Neural cell (in vitro differentiated cells): ENCODE measurements at regions not wholly inside any gene's neighbourhood (a gene's known extent, or its start where the extent isn't known, plus 50 kb on each side); places are given as distances from the start of the nearest gene placed in this dataset.

Experiments used
- H2AFZ ChIP-seq: fragments of 200-600, 300-800 bp; sonication (generic), shearing (Covaris generic); 2 replicates; pipeline ENCODE4 v1.6.0; 2014; ENCODE audit warnings: low read depth, mild to moderate bottlenecking, antibody characterized with exemption, low read length, moderate library complexity
- H3F3A ChIP-seq: fragments of 200-600 bp; shearing (Covaris generic); 2 replicates; pipeline ENCODE4 v1.6.1; 2016; ENCODE audit warnings: mild to moderate bottlenecking, moderate library complexity, mixed read lengths, antibody characterized with exemption, low read length; ENCODE audit not compliant: insufficient read depth, poor library complexity, severe bottlenecking
- H3K27ac ChIP-seq: fragments of 200-600, 300-800 bp; sonication (generic), shearing (Covaris generic); 2 replicates; pipeline ENCODE4 v1.5.1; 2014; ENCODE audit warnings: mild to moderate bottlenecking, low read length, moderate library complexity
- H3K27me3 ChIP-seq: fragments of 300-800, 200-600 bp; sonication (generic), shearing (Covaris generic); 2 replicates; pipeline ENCODE4 v1.6.0; 2014; ENCODE audit warnings: mild to moderate bottlenecking, low read depth, low read length, moderate library complexity; ENCODE audit not compliant: insufficient read depth
- H3K36me3 ChIP-seq: fragments of 300-800, 200-600 bp; sonication (generic), shearing (Covaris generic); 2 replicates; pipeline ENCODE4 v1.5.1; 2014; ENCODE audit warnings: mild to moderate bottlenecking, antibody characterized with exemption, low read length, moderate library complexity; ENCODE audit not compliant: insufficient read depth
- H3K4me2 ChIP-seq: fragments of 300-800, 200-600 bp; sonication (generic), shearing (Covaris generic); 2 replicates; pipeline ENCODE4 v1.6.0; 2014; ENCODE audit warnings: mild to moderate bottlenecking, low read length
- H3K4me3 ChIP-seq: fragments of 300-800, 200-600 bp; sonication (generic), shearing (Covaris generic); 2 replicates; pipeline ENCODE4 v1.5.1; 2014; ENCODE audit warnings: mild to moderate bottlenecking, low read length, moderate library complexity
- H3K79me2 ChIP-seq: fragments of 200-600 bp; shearing (Covaris generic); replicated peaks from 2 replicates; pipeline ENCODE4 v1.6.0; 2014; ENCODE audit warnings: mild to moderate bottlenecking, low read length, moderate library complexity; ENCODE audit not compliant: insufficient read depth
- H3K9ac ChIP-seq: fragments of 300-800, 200-600 bp; sonication (generic), shearing (Covaris generic); 2 replicates; pipeline ENCODE4 v1.6.1; 2016; ENCODE audit warnings: mild to moderate bottlenecking, low read length, mixed read lengths
- H3K9me2 ChIP-seq: fragments of 200-600 bp; shearing (Covaris generic); 2 replicates; pipeline ENCODE4 v1.6.1; 2016; ENCODE audit warnings: mild to moderate bottlenecking, low read length, mixed read lengths; ENCODE audit not compliant: insufficient read depth
- H3K9me3 ChIP-seq: fragments of 200-600, 300-800 bp; sonication (generic), shearing (Covaris generic); 2 replicates; pipeline ENCODE4 v1.6.1; 2016; ENCODE audit warnings: mild to moderate bottlenecking, mixed run types, low read length, moderate library complexity, mixed read lengths
- H4K20me1 ChIP-seq: fragments of 200-600 bp; shearing (Covaris generic); 2 replicates; pipeline ENCODE4 v1.6.1; 2016; ENCODE audit warnings: mild to moderate bottlenecking, mixed run types; ENCODE audit not compliant: insufficient read depth
- EP300 ChIP-seq: fragments of 450-650 bp; conservative IDR thresholded peaks from 2 replicates; pipeline ENCODE4 v1.6.1; 2014; ENCODE audit warnings: antibody characterized with exemption, mild to moderate bottlenecking, moderate library complexity; ENCODE audit not compliant: poor library complexity, severe bottlenecking
- EZH2 ChIP-seq: fragments of 200-600, 300-800 bp; shearing (Covaris generic), sonication (generic); IDR thresholded peaks from 2 replicates; pipeline ENCODE4 v1.6.1; 2014; ENCODE audit warnings: antibody characterized with exemption, low read length, borderline replicate concordance, mild to moderate bottlenecking; ENCODE audit not compliant: insufficient read depth, poor library complexity, severe bottlenecking
- MXI1 ChIP-seq: fragments of 450-650 bp; conservative IDR thresholded peaks from 2 replicates; pipeline ENCODE4 v1.6.1; 2014; ENCODE audit warnings: antibody characterized with exemption, mild to moderate bottlenecking; ENCODE audit not compliant: poor library complexity, severe bottlenecking
- POLR2AphosphoS5 ChIP-seq: IDR thresholded peaks from 2 replicates; pipeline ENCODE4 v1.6.1; 2012
- RAD21 ChIP-seq: fragments of 450-650 bp; conservative IDR thresholded peaks from 2 replicates; pipeline ENCODE4 v1.6.1; 2014; ENCODE audit warnings: antibody characterized with exemption, mild to moderate bottlenecking, moderate library complexity
- SMC3 ChIP-seq: fragments of 450-650 bp; conservative IDR thresholded peaks from 2 replicates; pipeline ENCODE4 v1.6.1; 2014; ENCODE audit warnings: antibody characterized with exemption, mild to moderate bottlenecking, moderate library complexity; ENCODE audit not compliant: poor library complexity
- TAF1 ChIP-seq: IDR thresholded peaks from 2 replicates; pipeline ENCODE4 v1.6.1; 2012; ENCODE audit warnings: low read depth
- TF ChIP-seq, protein P1 (sequence below): fragments of 450-650 bp; IDR thresholded peaks from 2 replicates; pipeline ENCODE4 v1.5.1; 2014; ENCODE audit warnings: antibody characterized with exemption, mild to moderate bottlenecking, moderate library complexity; ENCODE audit not compliant: poor library complexity, severe bottlenecking
- TF ChIP-seq, protein P2 (sequence below): IDR thresholded peaks from 2 replicates; pipeline ENCODE4 v1.6.1; 2012; ENCODE audit warnings: borderline replicate concordance

DNA sequence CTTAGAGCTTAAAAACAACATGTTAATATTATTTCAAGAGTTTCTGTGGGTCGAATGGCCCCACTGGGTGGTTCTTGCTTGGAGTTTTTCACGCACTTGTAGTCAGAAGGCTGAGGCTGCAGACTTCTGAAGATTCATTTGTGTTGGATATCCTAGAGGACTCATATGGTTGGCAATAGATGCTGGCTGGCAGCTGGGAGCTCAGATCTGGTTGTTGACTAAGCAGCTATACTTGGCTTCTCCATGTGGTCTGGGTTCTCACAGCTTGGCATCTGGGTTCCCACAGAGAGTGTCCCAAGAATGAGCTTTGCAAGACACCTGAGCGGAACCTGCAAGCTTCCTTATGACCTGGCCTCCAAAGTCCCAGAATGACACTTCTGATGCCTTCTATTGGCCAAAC, 163.9 kb upstream of the ZC3H12C start:
- Histone ChIP-seq H3K27me3 (no peaks in the 10 kb centered on the region), H3K4me3 (no peak overlapping the region), H3K4me2 (no peak overlapping the region), H3K36me3 (no peaks in the 10 kb centered on the region), H3K9me2 (no peaks in the 10 kb centered on the region), H3K27ac (no peak overlapping the region), H3K9me3 (no peaks in the 10 kb centered on the region), H3F3A (no peaks in the 10 kb centered on the region), H3K79me2 (no peaks in the 10 kb centered on the region), H2AFZ (no peak overlapping the region), H3K9ac (no peak overlapping the region), H4K20me1 (no peaks in the 10 kb centered on the region)
- no peak for TF ChIP-seq RAD21
- no peak for TF ChIP-seq TAF1
- no peak for TF ChIP-seq EZH2
- no peak for TF ChIP-seq POLR2AphosphoS5
- TF ChIP-seq MXI1: no peak
- TF ChIP-seq, protein P1, sequence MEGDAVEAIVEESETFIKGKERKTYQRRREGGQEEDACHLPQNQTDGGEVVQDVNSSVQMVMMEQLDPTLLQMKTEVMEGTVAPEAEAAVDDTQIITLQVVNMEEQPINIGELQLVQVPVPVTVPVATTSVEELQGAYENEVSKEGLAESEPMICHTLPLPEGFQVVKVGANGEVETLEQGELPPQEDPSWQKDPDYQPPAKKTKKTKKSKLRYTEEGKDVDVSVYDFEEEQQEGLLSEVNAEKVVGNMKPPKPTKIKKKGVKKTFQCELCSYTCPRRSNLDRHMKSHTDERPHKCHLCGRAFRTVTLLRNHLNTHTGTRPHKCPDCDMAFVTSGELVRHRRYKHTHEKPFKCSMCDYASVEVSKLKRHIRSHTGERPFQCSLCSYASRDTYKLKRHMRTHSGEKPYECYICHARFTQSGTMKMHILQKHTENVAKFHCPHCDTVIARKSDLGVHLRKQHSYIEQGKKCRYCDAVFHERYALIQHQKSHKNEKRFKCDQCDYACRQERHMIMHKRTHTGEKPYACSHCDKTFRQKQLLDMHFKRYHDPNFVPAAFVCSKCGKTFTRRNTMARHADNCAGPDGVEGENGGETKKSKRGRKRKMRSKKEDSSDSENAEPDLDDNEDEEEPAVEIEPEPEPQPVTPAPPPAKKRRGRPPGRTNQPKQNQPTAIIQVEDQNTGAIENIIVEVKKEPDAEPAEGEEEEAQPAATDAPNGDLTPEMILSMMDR: no peak
- TF ChIP-seq, protein P2, sequence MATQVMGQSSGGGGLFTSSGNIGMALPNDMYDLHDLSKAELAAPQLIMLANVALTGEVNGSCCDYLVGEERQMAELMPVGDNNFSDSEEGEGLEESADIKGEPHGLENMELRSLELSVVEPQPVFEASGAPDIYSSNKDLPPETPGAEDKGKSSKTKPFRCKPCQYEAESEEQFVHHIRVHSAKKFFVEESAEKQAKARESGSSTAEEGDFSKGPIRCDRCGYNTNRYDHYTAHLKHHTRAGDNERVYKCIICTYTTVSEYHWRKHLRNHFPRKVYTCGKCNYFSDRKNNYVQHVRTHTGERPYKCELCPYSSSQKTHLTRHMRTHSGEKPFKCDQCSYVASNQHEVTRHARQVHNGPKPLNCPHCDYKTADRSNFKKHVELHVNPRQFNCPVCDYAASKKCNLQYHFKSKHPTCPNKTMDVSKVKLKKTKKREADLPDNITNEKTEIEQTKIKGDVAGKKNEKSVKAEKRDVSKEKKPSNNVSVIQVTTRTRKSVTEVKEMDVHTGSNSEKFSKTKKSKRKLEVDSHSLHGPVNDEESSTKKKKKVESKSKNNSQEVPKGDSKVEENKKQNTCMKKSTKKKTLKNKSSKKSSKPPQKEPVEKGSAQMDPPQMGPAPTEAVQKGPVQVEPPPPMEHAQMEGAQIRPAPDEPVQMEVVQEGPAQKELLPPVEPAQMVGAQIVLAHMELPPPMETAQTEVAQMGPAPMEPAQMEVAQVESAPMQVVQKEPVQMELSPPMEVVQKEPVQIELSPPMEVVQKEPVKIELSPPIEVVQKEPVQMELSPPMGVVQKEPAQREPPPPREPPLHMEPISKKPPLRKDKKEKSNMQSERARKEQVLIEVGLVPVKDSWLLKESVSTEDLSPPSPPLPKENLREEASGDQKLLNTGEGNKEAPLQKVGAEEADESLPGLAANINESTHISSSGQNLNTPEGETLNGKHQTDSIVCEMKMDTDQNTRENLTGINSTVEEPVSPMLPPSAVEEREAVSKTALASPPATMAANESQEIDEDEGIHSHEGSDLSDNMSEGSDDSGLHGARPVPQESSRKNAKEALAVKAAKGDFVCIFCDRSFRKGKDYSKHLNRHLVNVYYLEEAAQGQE: no peak
- TF ChIP-seq SMC3: no peak
- TF ChIP-seq EP300: no peak

DNA sequence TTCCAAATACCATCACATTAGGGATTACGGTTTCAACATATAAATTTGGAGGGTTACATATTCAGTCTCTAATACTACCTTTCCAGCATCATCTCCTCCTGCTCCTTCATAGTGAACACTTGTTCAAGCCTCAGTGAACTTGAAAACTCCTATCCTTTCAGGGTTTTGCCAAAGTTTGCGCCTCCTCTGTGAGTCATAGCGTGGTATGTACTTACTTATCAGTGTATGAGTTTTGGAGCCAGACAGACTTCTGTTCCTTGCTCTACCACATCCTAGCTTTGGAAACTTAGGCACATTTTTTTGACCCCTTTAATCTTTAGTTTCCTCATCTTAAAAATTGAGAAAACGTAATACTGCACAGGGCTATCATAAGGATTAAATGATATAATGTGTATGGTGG, 160.1 kb upstream of the ZC3H12C start:
- Histone ChIP-seq H3K36me3 (no peaks in the 10 kb centered on the region), H3K79me2 (no peaks in the 10 kb centered on the region), H3F3A (no peaks in the 10 kb centered on the region), H3K9me3 (no peaks in the 10 kb centered on the region), H3K9me2 (no peaks in the 10 kb centered on the region), H3K27me3 (no peaks in the 10 kb centered on the region), H3K4me2 (no peak overlapping the region), H3K4me3 (no peak overlapping the region), H4K20me1 (no peaks in the 10 kb centered on the region), H3K27ac (no peak overlapping the region), H3K9ac (no peak overlapping the region), H2AFZ (no peak overlapping the region)
- TF ChIP-seq SMC3: no peak
- no peak for TF ChIP-seq TAF1
- no peak for TF ChIP-seq EZH2

DNA sequence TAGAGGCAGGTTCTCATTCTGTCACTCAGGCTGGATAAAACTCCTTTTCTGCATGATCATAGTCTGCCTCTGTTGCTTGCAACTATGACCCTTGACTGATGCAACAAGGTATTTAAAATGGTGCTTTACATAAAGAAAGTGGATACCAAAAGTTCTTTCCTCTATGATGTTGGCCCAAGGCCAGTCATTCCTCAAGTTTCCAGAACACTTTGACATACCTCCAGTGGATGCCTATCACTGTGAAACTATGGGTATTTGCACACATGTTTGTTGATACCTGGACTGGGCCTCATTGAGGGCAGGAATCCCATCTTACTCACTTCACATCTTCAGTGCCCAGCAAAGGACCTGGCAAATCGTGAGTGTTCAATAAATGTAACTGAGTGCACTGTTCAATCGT, 159.0 kb upstream of the ZC3H12C start:
- Histone ChIP-seq H3K27me3 (no peaks in the 10 kb centered on the region), H3K4me2 (no peak overlapping the region), H3K9me3 (no peaks in the 10 kb centered on the region), H2AFZ (no peak overlapping the region), H3K9ac (no peak overlapping the region), H4K20me1 (no peaks in the 10 kb centered on the region), H3K79me2 (no peaks in the 10 kb centered on the region), H3K36me3 (no peaks in the 10 kb centered on the region), H3F3A (no peaks in the 10 kb centered on the region), H3K27ac (no peak overlapping the region), H3K9me2 (no peaks in the 10 kb centered on the region), H3K4me3 (no peak overlapping the region)
- TF ChIP-seq POLR2AphosphoS5: no peak
